ENCODE measurements at regions not wholly inside any gene's neighbourhood (a gene's known extent, or its start where the extent isn't known, plus 50 kb on each side); places are given as distances from the start of the nearest gene placed in this dataset.

- TF ChIP-seq, protein P1, sequence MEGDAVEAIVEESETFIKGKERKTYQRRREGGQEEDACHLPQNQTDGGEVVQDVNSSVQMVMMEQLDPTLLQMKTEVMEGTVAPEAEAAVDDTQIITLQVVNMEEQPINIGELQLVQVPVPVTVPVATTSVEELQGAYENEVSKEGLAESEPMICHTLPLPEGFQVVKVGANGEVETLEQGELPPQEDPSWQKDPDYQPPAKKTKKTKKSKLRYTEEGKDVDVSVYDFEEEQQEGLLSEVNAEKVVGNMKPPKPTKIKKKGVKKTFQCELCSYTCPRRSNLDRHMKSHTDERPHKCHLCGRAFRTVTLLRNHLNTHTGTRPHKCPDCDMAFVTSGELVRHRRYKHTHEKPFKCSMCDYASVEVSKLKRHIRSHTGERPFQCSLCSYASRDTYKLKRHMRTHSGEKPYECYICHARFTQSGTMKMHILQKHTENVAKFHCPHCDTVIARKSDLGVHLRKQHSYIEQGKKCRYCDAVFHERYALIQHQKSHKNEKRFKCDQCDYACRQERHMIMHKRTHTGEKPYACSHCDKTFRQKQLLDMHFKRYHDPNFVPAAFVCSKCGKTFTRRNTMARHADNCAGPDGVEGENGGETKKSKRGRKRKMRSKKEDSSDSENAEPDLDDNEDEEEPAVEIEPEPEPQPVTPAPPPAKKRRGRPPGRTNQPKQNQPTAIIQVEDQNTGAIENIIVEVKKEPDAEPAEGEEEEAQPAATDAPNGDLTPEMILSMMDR (IDR thresholded peaks at IDR 0.05; ENCODE audit: poor library complexity, severe bottlenecking), result no peak
- TF ChIP-seq TAF1 (IDR thresholded peaks at IDR 0.05; ENCODE audit: low read depth), result no peak
- TF ChIP-seq REST (IDR thresholded peaks at IDR 0.05; ENCODE audit: borderline replicate concordance), result no peak
These were observed 762.0 kb upstream of the POU3F3 start for GRCh38 chr2:104091894-104092293.
